Putamen (tissue), 1 donor: ENCODE measurements at regions not wholly inside any gene's neighbourhood (a gene's known extent, or its start where the extent isn't known, plus 50 kb on each side); places are given as distances from the start of the nearest gene placed in this dataset.
"Not testable (repeated sequence)": the region's sequence is repeated elsewhere in the genome, so short reads cannot be mapped to it uniquely, and the experiment has no call there.

Source experiments
- DNase-seq: peaks from one replicate; pipeline ENCODE4 v3.0.0-alpha.2; 2016; ENCODE audit warnings: low spot score

GRCh38 chr12:4156317-4156716 is 117.2 kb upstream of the CCND2 start:
- no peak for DNase-seq

GRCh38 chr12:4154672-4155225 is 118.8 kb upstream of the CCND2 start:
- DNase-seq: no peak

GRCh38 chr12:4153343-4153892 is 120.1 kb upstream of the CCND2 start:
- no peak for DNase-seq

GRCh38 chr12:4152145-4152795 is 121.3 kb upstream of the CCND2 start:
- DNase-seq: no peak

GRCh38 chr12:4151362-4152121 is 122.0 kb upstream of the CCND2 start:
- DNase-seq: no peak

- DNase-seq: not testable (repeated sequence)
These were observed 123.2 kb upstream of the CCND2 start for GRCh38 chr12:4150355-4150754.

GRCh38 chr12:4148418-4149056 is 125.0 kb upstream of the CCND2 start:
- DNase-seq: no peak

- no peak for DNase-seq
These were observed 126.5 kb upstream of the CCND2 start for GRCh38 chr12:4147031-4147481.

GRCh38 chr12:4145990-4146859 is 127.3 kb upstream of the CCND2 start:
- DNase-seq: no peak

GRCh38 chr12:4144676-4145075 is 128.9 kb upstream of the CCND2 start:
- DNase-seq: no peak

GRCh38 chr12:4143896-4144295 is 129.7 kb upstream of the CCND2 start:
- DNase-seq: no peak

- DNase-seq: no peak
These were observed 132.0 kb upstream of the CCND2 start for GRCh38 chr12:4141348-4142270.

GRCh38 chr12:4140581-4141301 is 132.8 kb upstream of the CCND2 start:
- no peak for DNase-seq

- DNase-seq: no peak
These were observed 134.4 kb upstream of the CCND2 start for GRCh38 chr12:4139191-4139590.

- DNase-seq: not testable (repeated sequence)
These were observed 135.0 kb upstream of the CCND2 start for GRCh38 chr12:4138532-4138931.

- DNase-seq: no peak
These were observed 135.5 kb upstream of the CCND2 start for GRCh38 chr12:4138051-4138450.

GRCh38 chr12:4137441-4137840 is 136.1 kb upstream of the CCND2 start:
- no peak for DNase-seq

- no peak for DNase-seq
These were observed 136.5 kb upstream of the CCND2 start for GRCh38 chr12:4137015-4137414.

GRCh38 chr12:4135919-4136605 is 137.5 kb upstream of the CCND2 start:
- no peak for DNase-seq
